ENCODE measurements at regions not wholly inside any gene's neighbourhood (a gene's known extent, or its start where the extent isn't known, plus 50 kb on each side); places are given as distances from the start of the nearest gene placed in this dataset.
A peak's percentile ranks its signal among the peaks of the same experiment; 100 is the strongest.

- Histone ChIP-seq H2AFZ (ENCODE audit: low read length) (no peak overlapping the region), H3K9me3 (ENCODE audit: low read length) (0 out of 2 replicates have a peak, but pooled peaks cover 4% of the 10 kb centered on the region), H3K9me2 (ENCODE audit: insufficient read depth, low read length) (no peaks in the 10 kb centered on the region), H4K20me1 (ENCODE audit: insufficient read depth, low read length) (no peaks in the 10 kb centered on the region), H3K4me1 (ENCODE audit: insufficient read depth, low read length, poor library complexity, severe bottlenecking) (no peaks in the 10 kb centered on the region), H3K4me3 (ENCODE audit: low read depth, low read length, poor library complexity, severe bottlenecking) (no peak overlapping the region), H3K36me3 (ENCODE audit: insufficient read depth, low read length) (no peaks in the 10 kb centered on the region), H3K4me2 (ENCODE audit: low read length) (no peak overlapping the region), H3K79me2 (ENCODE audit: insufficient read depth, low read depth, low read length) (no peaks in the 10 kb centered on the region), H3K27ac (ENCODE audit: low read depth, low read length, poor library complexity, severe bottlenecking) (no peak overlapping the region)
- no peak for DNase-seq (ENCODE audit: low spot score)
- no peak for TF ChIP-seq EZH2phosphoT487 (IDR thresholded peaks at IDR 0.05; ENCODE audit: borderline replicate concordance, low read depth, low read length)
- no peak for TF ChIP-seq CTCF (conservative IDR thresholded peaks at IDR 0.05; ENCODE audit: low read length)
- CTCF ChIA-PET (ENCODE audit: unreplicated experiment): no interaction called here
- POLR2A ChIA-PET: no interaction called here
- no TSS peak for BruUV-seq (replicated peaks)
- intact Hi-C loops (cut with micrococcal nuclease; ENCODE audit: unreplicated experiment): loop anchor here (1.0 to 10.0 kb wide), 2 partner anchors 162 to 748 kb away; no protein-coding TSS in a partner anchor
Observed at GRCh38 chr14:83462759-83463158, 1929.1 kb upstream of the SEL1L start.

- no peak overlapping the region for H3K4me2 ChIP-seq (ENCODE audit: low read length)
- no peaks in the 10 kb centered on the region for H3K9me3 ChIP-seq (ENCODE audit: low read length)
- no peak overlapping the region for H2AFZ ChIP-seq (ENCODE audit: low read length)
- H3K4me1 ChIP-seq (ENCODE audit: insufficient read depth, low read length, poor library complexity, severe bottlenecking): no peaks in the 10 kb centered on the region
- no peaks in the 10 kb centered on the region for H3K79me2 ChIP-seq (ENCODE audit: insufficient read depth, low read depth, low read length)
- H4K20me1 ChIP-seq (ENCODE audit: insufficient read depth, low read length): no peaks in the 10 kb centered on the region
- ChIA-PET CTCF (ENCODE audit: unreplicated experiment) (no interaction called here), POLR2A (interaction anchor here (1.2 kb wide), 1 partner anchor 166 kb away, joined by 3 read pairs; no protein-coding TSS in a partner anchor)
- H3K27ac ChIP-seq (ENCODE audit: low read depth, low read length, poor library complexity, severe bottlenecking): no peak overlapping the region
- DNase-seq (ENCODE audit: low spot score): peak; percentile 63
- H3K36me3 ChIP-seq (ENCODE audit: insufficient read depth, low read length): no peaks in the 10 kb centered on the region
- no TSS peak for BruUV-seq (replicated peaks)
- H3K4me3 ChIP-seq (ENCODE audit: low read depth, low read length, poor library complexity, severe bottlenecking): no peak overlapping the region
- TF ChIP-seq EZH2phosphoT487 (IDR thresholded peaks at IDR 0.05; ENCODE audit: borderline replicate concordance, low read depth, low read length) (no peak), CTCF (conservative IDR thresholded peaks at IDR 0.05; ENCODE audit: low read length) (peak; percentile 93)
- intact Hi-C loops (cut with micrococcal nuclease; ENCODE audit: unreplicated experiment): loop anchor here (1.0 to 10.0 kb wide), 2 partner anchors 163 to 749 kb away; no protein-coding TSS in a partner anchor
- no peaks in the 10 kb centered on the region for H3K9me2 ChIP-seq (ENCODE audit: insufficient read depth, low read length)
Observed at GRCh38 chr14:83463500-83464098, 1929.9 kb upstream of the SEL1L start.

GRCh38 chr14:83467811-83468210, 1934.2 kb upstream of the SEL1L start:
- H3K36me3 ChIP-seq (ENCODE audit: insufficient read depth, low read length): no peaks in the 10 kb centered on the region
- intact Hi-C loops (cut with micrococcal nuclease; ENCODE audit: unreplicated experiment): loop anchor here (10.0 kb wide), 1 partner anchor 753 kb away; no protein-coding TSS in a partner anchor

More at GRCh38 chr14:83467811-83468210, 1934.2 kb upstream of the SEL1L start:
- Histone ChIP-seq H3K79me2 (ENCODE audit: insufficient read depth, low read depth, low read length) (no peaks in the 10 kb centered on the region), H3K4me2 (ENCODE audit: low read length) (no peak overlapping the region), H4K20me1 (ENCODE audit: insufficient read depth, low read length) (no peaks in the 10 kb centered on the region), H3K27ac (ENCODE audit: low read depth, low read length, poor library complexity, severe bottlenecking) (no peak overlapping the region), H2AFZ (ENCODE audit: low read length) (no peak overlapping the region), H3K4me1 (ENCODE audit: insufficient read depth, low read length, poor library complexity, severe bottlenecking) (no peaks in the 10 kb centered on the region), H3K9me3 (ENCODE audit: low read length) (no peaks in the 10 kb centered on the region), H3K4me3 (ENCODE audit: low read depth, low read length, poor library complexity, severe bottlenecking) (no peak overlapping the region), H3K9me2 (ENCODE audit: insufficient read depth, low read length) (no peaks in the 10 kb centered on the region)
- BruUV-seq (replicated peaks): no TSS peak
- TF ChIP-seq EZH2phosphoT487 (IDR thresholded peaks at IDR 0.05; ENCODE audit: borderline replicate concordance, low read depth, low read length): no peak
- TF ChIP-seq CTCF (conservative IDR thresholded peaks at IDR 0.05; ENCODE audit: low read length): no peak
- ChIA-PET CTCF (ENCODE audit: unreplicated experiment) (no interaction called here), POLR2A (interaction anchor here (1.2 kb wide), 1 partner anchor 13 kb away, joined by 3 read pairs; no protein-coding TSS in a partner anchor)
- no peak for DNase-seq (ENCODE audit: low spot score)

Data from OCI-LY7 (cell line).